IMR-90 (cell line): ENCODE measurements at regions not wholly inside any gene's neighbourhood (a gene's known extent, or its start where the extent isn't known, plus 50 kb on each side); places are given as distances from the start of the nearest gene placed in this dataset.
A peak's percentile ranks its signal among the peaks of the same experiment; 100 is the strongest.

Experiments
- ATAC-seq: fragments of 200-7000 bp; cut with Tn5 transposase; 2 replicates; pipeline ENCODE4 v1.9.1; 2020; ENCODE audit warnings: low read depth, mild to moderate bottlenecking, moderate library complexity
- BruUV-seq: library from RNA; stranded (reverse); fragments of 400-500 nt; replicated peaks from 2 replicates; lab custom pipeline; 2021; lab: Mats Ljungman, UMichigan
- CTCF ChIA-PET: fragments of 300-600 bp; formaldehyde crosslinking; extraction: SDS; loops from one replicate; lab custom pipeline; 2021; ENCODE audit warnings: antibody characterized with exemption; lab: Yijun Ruan, JAX
- POLR2A ChIA-PET: fragments of 300-600 bp; sonication (Branson Sonifier 250); formaldehyde crosslinking; loops from one replicate; lab custom pipeline; 2022; ENCODE audit warnings: antibody characterized with exemption; ENCODE audit not compliant: unreplicated experiment; lab: Charles Lee
- DNase-seq: peaks from one replicate; pipeline ENCODE4 v3.0.0; 2013
- H2AFZ ChIP-seq: replicated peaks from 2 replicates; pipeline ENCODE3; 2013; ENCODE audit warnings: low read length, mild to moderate bottlenecking; ENCODE audit not compliant: poor library complexity
- H2AK5ac ChIP-seq: 2 replicates; pipeline ENCODE4 v1.6.1; 2013; ENCODE audit warnings: low read depth, low read length, inconsistent platforms
- H2AK9ac ChIP-seq: replicated peaks from 2 replicates; pipeline ENCODE3; 2013; ENCODE audit warnings: mild to moderate bottlenecking, low read depth, low read length, moderate library complexity; ENCODE audit not compliant: poor library complexity
- H2BK120ac ChIP-seq: 2 replicates; pipeline ENCODE4 v1.6.1; 2013; ENCODE audit warnings: low read depth, low read length, inconsistent platforms
- H2BK15ac ChIP-seq: 3 replicates; pipeline ENCODE4 v1.6.1; 2013; ENCODE audit warnings: low read depth, low read length, inconsistent platforms
- H2BK20ac ChIP-seq: 2 replicates; pipeline ENCODE4 v1.6.1; 2013; ENCODE audit warnings: low read depth, mild to moderate bottlenecking, inconsistent platforms, low read length, moderate library complexity
- H2BK5ac ChIP-seq: 2 replicates; pipeline ENCODE4 v1.6.1; 2013; ENCODE audit warnings: mild to moderate bottlenecking, low read depth, low read length, inconsistent platforms; ENCODE audit not compliant: poor library complexity, severe bottlenecking
- H3K14ac ChIP-seq: replicated peaks from 2 replicates; pipeline ENCODE4 v1.6.1; 2013; ENCODE audit warnings: low read depth, low read length, inconsistent platforms
- H3K18ac ChIP-seq: 2 replicates; pipeline ENCODE4 v1.6.1; 2013; ENCODE audit warnings: low read depth, low read length, control low read depth
- H3K23ac ChIP-seq: 2 replicates; pipeline ENCODE4 v1.6.1; 2013; ENCODE audit warnings: low read depth, low read length, inconsistent platforms
- H3K27ac ChIP-seq: 2 replicates; pipeline ENCODE4 v1.5.1; 2013; ENCODE audit warnings: mild to moderate bottlenecking, control low read depth, low read length; ENCODE audit not compliant: insufficient read depth
- H3K27me3 ChIP-seq: 2 replicates; pipeline ENCODE4 v1.6.1; 2013; ENCODE audit warnings: low read length; ENCODE audit not compliant: control insufficient read depth, insufficient read depth
- H3K36me3 ChIP-seq: 2 replicates; pipeline ENCODE4 v1.6.1; 2013; ENCODE audit warnings: low read length, mixed read lengths; ENCODE audit not compliant: control insufficient read depth, insufficient read depth
- H3K4ac ChIP-seq: 2 replicates; pipeline ENCODE4 v1.6.1; 2013; ENCODE audit warnings: low read depth, low read length, inconsistent platforms
- H3K4me1 ChIP-seq: 2 replicates; pipeline ENCODE4 v1.6.1; 2013; ENCODE audit warnings: low read length, mixed read lengths; ENCODE audit not compliant: control insufficient read depth, insufficient read depth
- H3K4me2 ChIP-seq: 2 replicates; pipeline ENCODE4 v1.6.1; 2013; ENCODE audit warnings: low read depth, mild to moderate bottlenecking, control low read depth, low read length, moderate library complexity
- H3K4me3 ChIP-seq: 2 replicates; pipeline ENCODE4 v1.5.1; 2013; ENCODE audit warnings: low read depth, mild to moderate bottlenecking, control low read depth, low read length, moderate library complexity; ENCODE audit not compliant: insufficient read depth
- H3K56ac ChIP-seq: 2 replicates; pipeline ENCODE4 v1.6.1; 2013; ENCODE audit warnings: low read length, inconsistent platforms; ENCODE audit not compliant: insufficient read depth; ENCODE audit errors: extremely low read depth
- H3K79me1 ChIP-seq, 2 experiments: 2 replicates each; pipeline ENCODE4 v1.6.1; 2013; ENCODE audit warnings: low read length in 2 of 2, inconsistent platforms in 1 of 2, low read depth in 1 of 2
- H3K9ac ChIP-seq: 2 replicates; pipeline ENCODE4 v1.6.1; 2013; ENCODE audit warnings: low read depth, low read length, control low read depth
- H3K9me1 ChIP-seq: 2 replicates; pipeline ENCODE4 v1.6.1; 2013; ENCODE audit warnings: low read length, inconsistent platforms; ENCODE audit not compliant: insufficient read depth
- H3K9me3 ChIP-seq: 2 replicates; pipeline ENCODE4 v1.6.1; 2013; ENCODE audit warnings: low read length; ENCODE audit not compliant: control insufficient read depth, insufficient read depth
- H4K20me1 ChIP-seq: 2 replicates; pipeline ENCODE4 v1.6.1; 2013; ENCODE audit warnings: low read length, inconsistent platforms; ENCODE audit not compliant: insufficient read depth
- H4K5ac ChIP-seq: 2 replicates; pipeline ENCODE4 v1.6.1; 2013; ENCODE audit warnings: mild to moderate bottlenecking, low read depth, low read length, control low read depth
- H4K8ac ChIP-seq, 2 experiments: 2 replicates each; pipeline ENCODE4 v1.6.1; 2013; ENCODE audit warnings: low read depth in 2 of 2, low read length in 2 of 2, control low read depth in 1 of 2, inconsistent platforms in 1 of 2
- H4K91ac ChIP-seq: 2 replicates; pipeline ENCODE4 v1.6.1; 2013; ENCODE audit warnings: low read depth, low read length, inconsistent platforms; ENCODE audit not compliant: insufficient read depth
- BHLHE40 ChIP-seq: fragments of 150-350 bp; IDR thresholded peaks from 2 replicates; pipeline ENCODE4 v1.6.1; 2016; ENCODE audit warnings: mild to moderate bottlenecking, low read depth, low read length
- CEBPB ChIP-seq: IDR thresholded peaks from 2 replicates; pipeline ENCODE4 v1.6.1; 2012; ENCODE audit warnings: low read depth, low read length, improper control_type of control experiment
- CHD1 ChIP-seq: IDR thresholded peaks from 2 replicates; pipeline ENCODE4 v1.6.1; 2012; ENCODE audit warnings: low read depth, low read length, improper control_type of control experiment
- FOS ChIP-seq: fragments of 150-350 bp; IDR thresholded peaks from 2 replicates; pipeline ENCODE4 v1.6.1; 2016; ENCODE audit warnings: low read depth, low read length
- RCOR1 ChIP-seq: IDR thresholded peaks from 2 replicates; pipeline ENCODE4 v1.6.1; 2012; ENCODE audit warnings: mild to moderate bottlenecking, low read length, improper control_type of control experiment; ENCODE audit not compliant: insufficient replicate concordance
- SMC3 ChIP-seq: fragments of 150-350 bp; IDR thresholded peaks from 2 replicates; pipeline ENCODE4 v1.6.1; 2016; ENCODE audit warnings: low read depth, mild to moderate bottlenecking, antibody characterized with exemption, low read length, moderate library complexity
- WGBS, 2 experiments: methylation state at CpG; one replicate each; pipeline versions ENCODE4 v1.1.5 to v1.1.7; 2013; ENCODE audit warnings: missing lambda C conversion rate in 2 of 2; ENCODE audit not compliant: insufficient read length in 1 of 2; ENCODE audit errors: extremely low coverage in 2 of 2; 5-methylcytosine and 5-hydroxymethylcytosine counted together
- dilution Hi-C: fragments of 300-500 bp; cut with HindIII; formaldehyde crosslinking; loops from one replicate; pipeline ENCODE4 v1.14.3; 2018; ENCODE audit warnings: low sequenced_read_pairs; ENCODE audit not compliant: unreplicated experiment
- in situ Hi-C: fragments of 300-500 bp; cut with MboI; formaldehyde crosslinking; loops from 3 replicates; pipeline ENCODE4 v1.14.3; 2019; ENCODE audit warnings: low sequenced_read_pairs, inconsistent platforms, mixed read lengths
- intact Hi-C: fragments of 100-400 bp; cut with micrococcal nuclease; formaldehyde crosslinking; loops from 2 replicates; pipeline ENCODE4 v1.10.0; 2022

DNA sequence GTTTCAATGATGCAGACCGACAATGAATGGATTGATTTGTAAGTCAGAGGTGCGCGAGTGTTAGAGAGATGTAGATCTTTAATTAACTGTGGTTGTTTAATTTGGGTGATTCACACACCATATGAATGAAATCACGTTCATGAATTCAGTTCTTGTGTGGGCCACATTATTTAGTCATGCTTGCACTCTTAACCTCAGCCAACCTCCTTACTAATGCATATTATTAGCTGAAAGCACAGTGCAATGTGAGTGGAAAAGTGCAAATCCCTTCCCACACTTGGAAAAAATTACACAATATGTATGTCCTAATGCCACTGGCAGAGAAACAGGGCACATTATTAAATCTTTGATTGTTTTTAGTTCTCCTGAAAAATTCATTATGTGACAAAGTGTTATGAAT is 512.5 kb downstream of the BCKDHB start:
- TF ChIP-seq CHD1 (no peak), FOS (no peak), SMC3 (no peak), CEBPB (peak; percentile 73), BHLHE40 (peak; percentile 87), RCOR1 (no peak)
- no peak overlapping the region for H2BK15ac ChIP-seq
- no peak overlapping the region for H3K23ac ChIP-seq
- no peak overlapping the region for H3K9ac ChIP-seq
- no peak overlapping the region for H2BK120ac ChIP-seq
- H3K4me3 ChIP-seq: no peak overlapping the region
- H2AFZ ChIP-seq: no peak overlapping the region
- in situ Hi-C loops (no loop called here), dilution Hi-C loops (no loop called here), intact Hi-C loops (no loop called here)
- H2AK9ac ChIP-seq: no peak overlapping the region
- H3K14ac ChIP-seq: peak overlapping the region; percentile 63; the same call in 1 of the 2 replicates
- ChIA-PET CTCF (no interaction called here), POLR2A (no interaction called here)
- H2BK5ac ChIP-seq: peak overlapping the region; percentile 39
- no peak overlapping the region for H3K4me2 ChIP-seq
- H3K27ac ChIP-seq: no peak overlapping the region
- no TSS peak for BruUV-seq
- no peaks in the 10 kb centered on the region for H3K79me1 ChIP-seq
- ATAC-seq (peak; percentile 63), DNase-seq (peak; percentile 63)
- no peak overlapping the region for H4K5ac ChIP-seq
- no peaks in the 10 kb centered on the region for H4K20me1 ChIP-seq
- no peak overlapping the region for H3K18ac ChIP-seq
- H2BK20ac ChIP-seq: no peak overlapping the region
- no peak overlapping the region for H2AK5ac ChIP-seq
- H3K9me1 ChIP-seq: no peaks in the 10 kb centered on the region
- H3K36me3 ChIP-seq: no peaks in the 10 kb centered on the region
- no peak overlapping the region for H3K4ac ChIP-seq
- no peaks in the 10 kb centered on the region for H3K4me1 ChIP-seq
- no CpG with 5 or more reads among the region's 4 CpGs for WGBS, 2 experiments
- no peak overlapping the region for H4K91ac ChIP-seq
- H3K27me3 ChIP-seq: no peaks in the 10 kb centered on the region
- H3K9me3 ChIP-seq: no peaks in the 10 kb centered on the region; the same call in 1 of the 2 replicates
- no peak overlapping the region for H3K56ac ChIP-seq
- H4K8ac ChIP-seq: no peak overlapping the region
